Trophoblast cell (in vitro differentiated cells and primary cell): ENCODE measurements at regions not wholly inside any gene's neighbourhood (a gene's known extent, or its start where the extent isn't known, plus 50 kb on each side); places are given as distances from the start of the nearest gene placed in this dataset.

Experiments used
- DNase-seq, 2 donors: peaks; one replicate each; pipeline ENCODE4 v3.0.0-alpha.2; 2016
- H2AFZ ChIP-seq: 2 replicates; pipeline ENCODE4 v1.6.1; 2013; ENCODE audit warnings: low read length, moderate library complexity, mild to moderate bottlenecking; ENCODE audit not compliant: insufficient read depth, poor library complexity
- H2AK5ac ChIP-seq: 2 replicates; pipeline ENCODE4 v1.6.1; 2013; ENCODE audit warnings: mild to moderate bottlenecking, low read length
- H2BK120ac ChIP-seq: 2 replicates; pipeline ENCODE4 v1.6.1; 2013; ENCODE audit warnings: low read length, mild to moderate bottlenecking, moderate library complexity; ENCODE audit not compliant: insufficient read depth, poor library complexity
- H2BK12ac ChIP-seq: 2 replicates; pipeline ENCODE4 v1.6.1; 2013; ENCODE audit warnings: mild to moderate bottlenecking, low read length, moderate library complexity
- H2BK5ac ChIP-seq: 2 replicates; pipeline ENCODE4 v1.6.1; 2013; ENCODE audit warnings: low read length, low read depth, moderate library complexity, mild to moderate bottlenecking; ENCODE audit not compliant: poor library complexity
- H3K14ac ChIP-seq: 2 replicates; pipeline ENCODE4 v1.6.1; 2013; ENCODE audit warnings: mild to moderate bottlenecking, low read length
- H3K18ac ChIP-seq: 2 replicates; pipeline ENCODE4 v1.6.1; 2013; ENCODE audit warnings: mild to moderate bottlenecking, low read length
- H3K23ac ChIP-seq: 2 replicates; pipeline ENCODE4 v1.6.1; 2013; ENCODE audit warnings: low read length
- H3K27ac ChIP-seq: 2 replicates; pipeline ENCODE4 v1.5.1; 2013; ENCODE audit warnings: low read depth, mild to moderate bottlenecking, inconsistent platforms, low read length, moderate library complexity
- H3K27me3 ChIP-seq: 2 replicates; pipeline ENCODE4 v1.6.1; 2013; ENCODE audit warnings: inconsistent platforms, mild to moderate bottlenecking, low read length, moderate library complexity; ENCODE audit not compliant: insufficient read depth
- H3K36me3 ChIP-seq, 2 experiments: 1 replicate in 1 of 2; 2 replicates in 1 of 2; pipeline ENCODE4 v1.6.1; 2013; ENCODE audit warnings: low read length in 2 of 2, mild to moderate bottlenecking in 2 of 2, moderate library complexity in 1 of 2; ENCODE audit not compliant: insufficient read depth in 2 of 2, control insufficient read depth in 1 of 2
- H3K4ac ChIP-seq: 2 replicates; pipeline ENCODE4 v1.6.1; 2013; ENCODE audit warnings: low read depth, mild to moderate bottlenecking, low read length, moderate library complexity
- H3K4me1 ChIP-seq, 2 experiments: 1 replicate in 1 of 2; 2 replicates in 1 of 2; pipeline ENCODE4 v1.6.1; 2013; ENCODE audit warnings: low read length in 2 of 2, mild to moderate bottlenecking in 2 of 2, moderate library complexity in 1 of 2; ENCODE audit not compliant: insufficient read depth in 2 of 2, control insufficient read depth in 1 of 2
- H3K4me2 ChIP-seq: 2 replicates; pipeline ENCODE4 v1.6.1; 2013; ENCODE audit warnings: inconsistent platforms, mild to moderate bottlenecking, low read length, moderate library complexity
- H3K4me3 ChIP-seq: 2 replicates; pipeline ENCODE4 v1.5.1; 2013; ENCODE audit warnings: mild to moderate bottlenecking, low read depth, low read length, inconsistent platforms
- H3K79me1 ChIP-seq: one replicate; pipeline ENCODE4 v1.6.1; 2013; ENCODE audit warnings: low read length
- H3K79me2 ChIP-seq: 2 replicates; pipeline ENCODE4 v1.6.1; 2013; ENCODE audit warnings: low read length, mild to moderate bottlenecking; ENCODE audit not compliant: control insufficient read depth, insufficient read depth, poor library complexity
- H3K9ac ChIP-seq: 2 replicates; pipeline ENCODE4 v1.6.1; 2013; ENCODE audit warnings: mild to moderate bottlenecking, low read length
- H3K9me3 ChIP-seq: 2 replicates; pipeline ENCODE4 v1.6.1; 2013; ENCODE audit warnings: low read depth, mild to moderate bottlenecking, control low read depth, inconsistent platforms, low read length; ENCODE audit not compliant: insufficient read depth
- H4K12ac ChIP-seq: 2 replicates; pipeline ENCODE4 v1.6.1; 2013; ENCODE audit warnings: low read depth, mild to moderate bottlenecking, low read length, moderate library complexity
- H4K8ac ChIP-seq: 2 replicates; pipeline ENCODE4 v1.6.1; 2013; ENCODE audit warnings: low read depth, mild to moderate bottlenecking, low read length, moderate library complexity
- H4K91ac ChIP-seq: one replicate; pipeline ENCODE4 v1.6.1; 2013; ENCODE audit warnings: low read depth, mild to moderate bottlenecking, low read length, moderate library complexity
- WGBS: extraction: QIAGEN DNeasy Blood & Tissue Kit; methylation state at CpG from one replicate; pipeline ENCODE4 v1.1.7; 2013; ENCODE audit warnings: missing lambda C conversion rate; ENCODE audit not compliant: insufficient read length, insufficient coverage; ENCODE audit errors: extremely low coverage; 5-methylcytosine and 5-hydroxymethylcytosine counted together

DNA sequence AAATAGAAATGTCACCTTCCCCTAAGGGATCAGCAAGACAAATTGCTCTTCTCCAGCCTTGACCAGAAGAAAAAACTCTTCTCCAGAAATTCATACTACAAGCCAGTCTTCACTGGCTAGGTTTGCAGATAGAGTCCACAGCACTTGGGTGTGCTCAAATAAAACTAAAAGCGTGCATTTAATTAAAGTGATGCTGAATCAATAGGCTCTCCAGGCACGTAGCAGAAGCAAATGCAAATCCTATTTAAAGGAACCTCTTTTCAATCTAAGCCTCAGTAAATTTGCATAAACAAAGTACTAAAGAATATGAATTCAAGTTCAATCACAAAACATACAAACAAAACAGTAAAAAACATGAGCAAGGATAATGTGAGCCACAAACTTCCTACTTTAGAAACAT is 744.4 kb upstream of the FANCL start:
- Histone ChIP-seq H3K9me3 (no peaks in the 10 kb centered on the region), H2AFZ (no peak overlapping the region), H4K8ac (no peak overlapping the region), H3K79me1 (no peaks in the 10 kb centered on the region), H2AK5ac (no peak overlapping the region), H2BK120ac (no peak overlapping the region), H3K27me3 (no peaks in the 10 kb centered on the region), H4K91ac (no peak overlapping the region), H3K18ac (no peak overlapping the region), H3K4me1 (no peaks in the 10 kb centered on the region), H3K4me2 (no peak overlapping the region), H2BK12ac (no peak overlapping the region), H3K9ac (no peak overlapping the region), H3K36me3 (no peaks in the 10 kb centered on the region), H3K4me3 (no peak overlapping the region), H4K12ac (no peak overlapping the region), H3K4ac (no peak overlapping the region), H3K27ac (no peak overlapping the region), H2BK5ac (no peak overlapping the region), H3K79me2 (no peaks in the 10 kb centered on the region), H3K14ac (no peak overlapping the region), H3K23ac (no peak overlapping the region)
- WGBS = no CpG with 5 or more reads among the region's 2 CpGs
- no peak for DNase-seq

DNA sequence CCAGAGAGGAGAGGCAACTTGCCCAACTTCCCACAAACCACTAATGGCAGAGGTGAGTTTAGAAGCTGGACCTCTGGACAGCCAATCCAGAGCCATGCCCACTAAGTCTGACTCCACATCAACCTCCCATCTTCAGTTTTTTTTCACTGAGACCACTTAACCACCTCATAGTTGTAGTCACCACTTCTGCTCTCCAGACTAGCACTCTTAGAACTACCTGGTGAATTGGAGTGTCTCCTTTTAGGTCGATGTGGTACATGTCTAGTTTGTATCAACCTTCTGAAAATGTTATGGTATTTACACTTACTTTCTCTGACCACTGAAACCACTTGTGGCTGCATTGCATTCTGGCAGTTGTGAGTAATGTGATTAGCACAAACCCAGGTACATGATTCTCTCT is 743.6 kb upstream of the FANCL start:
- Histone ChIP-seq H2BK12ac (no peak overlapping the region), H3K79me1 (no peaks in the 10 kb centered on the region), H3K27me3 (no peaks in the 10 kb centered on the region), H3K23ac (no peak overlapping the region), H3K79me2 (no peaks in the 10 kb centered on the region), H2AK5ac (no peak overlapping the region), H3K4me1 (no peaks in the 10 kb centered on the region), H2BK5ac (no peak overlapping the region), H3K4me2 (no peak overlapping the region), H3K9ac (no peak overlapping the region), H4K12ac (no peak overlapping the region), H2BK120ac (no peak overlapping the region), H4K8ac (peak overlapping the region; percentile 11), H3K9me3 (no peaks in the 10 kb centered on the region), H3K18ac (no peak overlapping the region), H4K91ac (no peak overlapping the region), H3K27ac (no peak overlapping the region), H2AFZ (no peak overlapping the region), H3K14ac (no peak overlapping the region), H3K36me3 (no peaks in the 10 kb centered on the region), H3K4me3 (no peak overlapping the region), H3K4ac (no peak overlapping the region)
- WGBS = no CpG with 5 or more reads among the region's 1 CpG
- no peak for DNase-seq

DNA sequence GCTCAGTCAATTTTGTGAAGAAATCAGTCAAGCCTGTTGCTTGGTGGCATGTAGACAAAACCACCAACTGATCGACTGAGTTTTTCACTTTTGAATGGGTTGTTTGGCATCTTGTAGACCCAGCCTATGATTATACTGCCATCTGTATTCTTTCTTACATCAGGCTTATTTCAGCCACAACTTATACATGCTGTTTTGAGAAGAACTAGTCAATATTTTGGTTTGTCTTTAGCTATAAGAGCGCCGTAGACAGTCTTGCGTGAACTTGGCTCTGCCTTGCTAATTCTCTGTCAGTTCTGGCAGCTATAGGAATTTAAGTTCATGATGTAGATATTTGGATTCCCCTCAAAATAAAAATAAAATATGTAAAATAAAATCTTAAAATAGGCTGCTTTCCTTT is 742.0 kb upstream of the FANCL start:
- Histone ChIP-seq H3K4me1 (no peaks in the 10 kb centered on the region), H3K4me2 (no peak overlapping the region), H3K79me1 (no peaks in the 10 kb centered on the region), H3K4ac (no peak overlapping the region), H3K79me2 (no peaks in the 10 kb centered on the region), H2AFZ (no peak overlapping the region), H2BK5ac (no peak overlapping the region), H3K14ac (no peak overlapping the region), H2BK120ac (no peak overlapping the region), H3K27me3 (no peaks in the 10 kb centered on the region), H2BK12ac (no peak overlapping the region), H4K12ac (no peak overlapping the region), H4K8ac (no peak overlapping the region), H4K91ac (no peak overlapping the region), H3K23ac (no peak overlapping the region), H3K27ac (no peak overlapping the region), H3K4me3 (no peak overlapping the region), H3K9me3 (no peaks in the 10 kb centered on the region), H3K18ac (no peak overlapping the region), H3K36me3 (no peaks in the 10 kb centered on the region), H3K9ac (no peak overlapping the region), H2AK5ac (no peak overlapping the region)
- no peak for DNase-seq
- WGBS = no CpG with 5 or more reads among the region's 4 CpGs

- no peak overlapping the region for H2BK120ac ChIP-seq
- no peak overlapping the region for H2AFZ ChIP-seq
- H2BK5ac ChIP-seq = no peak overlapping the region
- H3K79me1 ChIP-seq = no peaks in the 10 kb centered on the region
- no peak overlapping the region for H3K4ac ChIP-seq
- no peak overlapping the region for H3K4me2 ChIP-seq
- no peak overlapping the region for H2AK5ac ChIP-seq
- no peaks in the 10 kb centered on the region for H3K79me2 ChIP-seq
- WGBS = no CpG with 5 or more reads among the region's 7 CpGs
- H4K91ac ChIP-seq = no peak overlapping the region
- no peak overlapping the region for H4K12ac ChIP-seq
- no peaks in the 10 kb centered on the region for H3K9me3 ChIP-seq
- no peak overlapping the region for H3K18ac ChIP-seq
- no peak overlapping the region for H3K23ac ChIP-seq
- H3K14ac ChIP-seq = no peak overlapping the region
- no peak overlapping the region for H2BK12ac ChIP-seq
- no peaks in the 10 kb centered on the region for H3K36me3 ChIP-seq
- H3K4me1 ChIP-seq = peaks cover 0 to 3% of the 10 kb centered on the region in 2 experiments
- no peak overlapping the region for H4K8ac ChIP-seq
- no peak overlapping the region for H3K9ac ChIP-seq
- no peak overlapping the region for H3K4me3 ChIP-seq
- DNase-seq = no peak
- no peaks in the 10 kb centered on the region for H3K27me3 ChIP-seq
- H3K27ac ChIP-seq = no peak overlapping the region
Measured at GRCh38 chr2:58981237-58981636, 740.1 kb upstream of the FANCL start.
